Stomach (tissue), 4 donors: ENCODE measurements at regions not wholly inside any gene's neighbourhood (a gene's known extent, or its start where the extent isn't known, plus 50 kb on each side); places are given as distances from the start of the nearest gene placed in this dataset.

Experiments used
- CTCF ChIP-seq, 7 experiments: fragments of 450-650 bp in 4 of 7; fragments of 200-600 bp in 3 of 7; sonication (generic) in 3 of 7; IDR thresholded peaks; one replicate each; pipeline ENCODE4 v1.5.1; 2016 to 2019; ENCODE audit warnings: antibody characterized with exemption in 7 of 7, control low read depth in 2 of 7, mild to moderate bottlenecking in 1 of 7
- EP300 ChIP-seq: sonication (generic); formaldehyde crosslinking; IDR thresholded peaks from one replicate; pipeline ENCODE4 v1.6.1; 2017; ENCODE audit warnings: antibody characterized with exemption
- POLR2A ChIP-seq, 4 donors: fragments of 450-650 bp; IDR thresholded peaks; one replicate each; pipeline ENCODE4 v1.6.1; 2016; ENCODE audit warnings: antibody characterized with exemption in 4 of 4, control low read depth in 2 of 4, mild to moderate bottlenecking in 1 of 4, moderate library complexity in 1 of 4
- POLR2AphosphoS5 ChIP-seq, 3 donors: sonication (generic); formaldehyde crosslinking; IDR thresholded peaks; one replicate each; pipeline ENCODE4 v1.6.1; 2016; ENCODE audit warnings: antibody characterized with exemption in 3 of 3

- no peak for TF ChIP-seq POLR2A (IDR thresholded peaks at IDR 0.05)
- TF ChIP-seq POLR2AphosphoS5 (IDR thresholded peaks at IDR 0.05), result no peak
- no peak for TF ChIP-seq CTCF (IDR thresholded peaks at IDR 0.05)
- TF ChIP-seq EP300, result no peak
Measured at GRCh38 chr3:59210260-59210659, 160.4 kb upstream of the CFAP20DC start.
